H1 (cell line): ENCODE measurements at regions not wholly inside any gene's neighbourhood (a gene's known extent, or its start where the extent isn't known, plus 50 kb on each side); places are given as distances from the start of the nearest gene placed in this dataset.
"Not testable (repeated sequence)": the region's sequence is repeated elsewhere in the genome, so short reads cannot be mapped to it uniquely, and the experiment has no call there.

Experiments
- CTCF ChIA-PET: fragments of 300-600 bp; sonication (Branson Sonifier 250); formaldehyde crosslinking; loops from one replicate; lab custom pipeline; 2021; ENCODE audit not compliant: partially characterized antibody; lab: Charles Lee
- POLR2A ChIA-PET: fragments of 300-600 bp; sonication (Branson Sonifier 250); formaldehyde crosslinking; loops from one replicate; lab custom pipeline; 2021; ENCODE audit warnings: inconsistent platforms; ENCODE audit not compliant: partially characterized antibody; lab: Charles Lee
- DNase-seq, 2 experiments: peaks; one replicate each; pipeline versions ENCODE4 v3.0.0 to v3.0.0-alpha.2; 2010 to 2022; ENCODE audit warnings: low spot score in 2 of 2, low read depth in 1 of 2, mixed read lengths in 1 of 2
- FAIRE-seq: peaks from 2 replicates; lab custom pipeline; 2011; peaks lifted over from hg19 to GRCh38; lab: Jason Lieb, UNC
- H2AFZ ChIP-seq: 2 replicates; pipeline ENCODE4 v1.8.1; 2012; ENCODE audit warnings: low read length, inconsistent platforms
- H2AK5ac ChIP-seq: 2 replicates; pipeline ENCODE4 v1.6.1; 2013; ENCODE audit warnings: low read depth, low read length
- H2BK120ac ChIP-seq: replicated peaks from 2 replicates; pipeline ENCODE3; 2013; ENCODE audit warnings: low read depth, low read length, inconsistent platforms
- H2BK12ac ChIP-seq: 2 replicates; pipeline ENCODE4 v1.6.1; 2013; ENCODE audit warnings: low read depth, low read length
- H2BK15ac ChIP-seq: 2 replicates; pipeline ENCODE4 v1.6.1; 2013; ENCODE audit warnings: low read length
- H2BK20ac ChIP-seq: 2 replicates; pipeline ENCODE4 v1.6.1; 2013; ENCODE audit warnings: low read length
- H2BK5ac ChIP-seq: 2 replicates; pipeline ENCODE4 v1.6.1; 2013; ENCODE audit warnings: low read depth, low read length
- H3K14ac ChIP-seq: 2 replicates; pipeline ENCODE4 v1.6.1; 2013; ENCODE audit warnings: inconsistent platforms; ENCODE audit not compliant: insufficient read length
- H3K18ac ChIP-seq: 2 replicates; pipeline ENCODE4 v1.6.1; 2013; ENCODE audit warnings: low read length; ENCODE audit errors: extremely low read depth
- H3K23ac ChIP-seq: 2 replicates; pipeline ENCODE4 v1.6.1; 2013; ENCODE audit warnings: inconsistent platforms; ENCODE audit not compliant: insufficient read length
- H3K23me2 ChIP-seq: 2 replicates; pipeline ENCODE4 v1.6.1; 2013; ENCODE audit warnings: low read depth, low read length
- H3K27ac ChIP-seq: 2 replicates; pipeline ENCODE4 v1.6.1; 2011; ENCODE audit warnings: low read depth, low read length, inconsistent platforms
- H3K27me3 ChIP-seq, 4 experiments: replicated peaks in 1 of 4; 1 replicate in 1 of 4; 2 replicates in 3 of 4; pipeline versions ENCODE4 v1.6.1 to v1.8.1; 2011 to 2013; ENCODE audit warnings: low read length in 3 of 4, mild to moderate bottlenecking in 3 of 4, inconsistent platforms in 2 of 4, mixed read lengths in 2 of 4, moderate library complexity in 1 of 4; ENCODE audit not compliant: control insufficient read depth in 3 of 4, insufficient read depth in 3 of 4; ENCODE audit errors: extremely low read depth in 1 of 4
- H3K36me3 ChIP-seq, 4 experiments: 2 replicates each; pipeline versions ENCODE4 v1.6.1 to v1.8.1; 2011 to 2013; ENCODE audit warnings: mild to moderate bottlenecking in 4 of 4, low read length in 3 of 4, moderate library complexity in 2 of 4, control low read depth in 1 of 4, inconsistent platforms in 1 of 4; ENCODE audit not compliant: insufficient read depth in 4 of 4, control insufficient read depth in 2 of 4
- H3K4ac ChIP-seq: replicated peaks from 2 replicates; pipeline ENCODE3; 2013; ENCODE audit warnings: low read length, low read depth, mixed read lengths, inconsistent platforms; ENCODE audit not compliant: insufficient read length
- H3K4me1 ChIP-seq, 4 experiments: replicated peaks in 1 of 4; 1 replicate in 1 of 4; 2 replicates in 3 of 4; pipeline versions ENCODE4 v1.6.1 to v1.8.1; 2011 to 2013; ENCODE audit warnings: low read length in 3 of 4, inconsistent platforms in 2 of 4, mixed read lengths in 1 of 4; ENCODE audit not compliant: insufficient read depth in 4 of 4, control insufficient read depth in 3 of 4
- H3K4me2 ChIP-seq, 2 experiments: 2 replicates each; pipeline versions ENCODE4 v1.6.1 to v1.8.1; 2011 to 2013; ENCODE audit warnings: low read depth in 2 of 2, low read length in 2 of 2, control low read depth in 1 of 2, inconsistent platforms in 1 of 2, mild to moderate bottlenecking in 1 of 2; ENCODE audit not compliant: insufficient read depth in 1 of 2
- H3K4me3 ChIP-seq, 4 experiments: fragments of 200-600, 300-600 bp in 1 of 4; sonication (generic), shearing (Covaris generic), sonication (Bioruptor Twin) in 1 of 4; 2 replicates each; pipeline versions ENCODE4 v1.5.1 to v1.8.1; 2011 to 2016; ENCODE audit warnings: low read length in 4 of 4, low read depth in 3 of 4, control low read depth in 2 of 4, inconsistent platforms in 2 of 4, mild to moderate bottlenecking in 2 of 4, mixed read lengths in 1 of 4, moderate library complexity in 1 of 4; ENCODE audit not compliant: insufficient read depth in 2 of 4; ENCODE audit errors: extremely low read depth in 1 of 4
- H3K56ac ChIP-seq: replicated peaks from 2 replicates; pipeline ENCODE3; 2013; ENCODE audit warnings: low read depth, mild to moderate bottlenecking, mixed read lengths, low read length, inconsistent platforms; ENCODE audit not compliant: insufficient read length
- H3K79me1 ChIP-seq: 2 replicates; pipeline ENCODE4 v1.6.1; 2013; ENCODE audit warnings: low read depth, low read length, control low read depth
- H3K79me2 ChIP-seq, 2 experiments: 2 replicates each; pipeline versions ENCODE4 v1.6.1 to v1.8.1; 2012 to 2013; ENCODE audit warnings: low read length in 2 of 2, mild to moderate bottlenecking in 2 of 2, inconsistent platforms in 1 of 2; ENCODE audit not compliant: insufficient read depth in 2 of 2, control insufficient read depth in 1 of 2
- H3K9ac ChIP-seq, 4 experiments: replicated peaks in 1 of 4; 1 replicate in 1 of 4; 2 replicates in 3 of 4; pipeline versions ENCODE4 v1.6.1 to v1.8.1; 2011 to 2013; ENCODE audit warnings: low read depth in 3 of 4, low read length in 3 of 4, control low read depth in 2 of 4, mild to moderate bottlenecking in 2 of 4, moderate library complexity in 2 of 4, inconsistent platforms in 1 of 4; ENCODE audit errors: extremely low read depth in 1 of 4
- H3K9me3 ChIP-seq, 2 experiments: 2 replicates each; pipeline versions ENCODE4 v1.6.1 to v1.8.1; 2012 to 2013; ENCODE audit warnings: mild to moderate bottlenecking in 2 of 2, moderate library complexity in 2 of 2, control low read depth in 1 of 2, inconsistent platforms in 1 of 2, low read depth in 1 of 2, low read length in 1 of 2, mixed read lengths in 1 of 2; ENCODE audit not compliant: insufficient read depth in 2 of 2
- H4K20me1 ChIP-seq, 2 experiments: replicated peaks in 1 of 2; 2 replicates each; pipeline versions ENCODE3 to v1.8.1; 2011 to 2013; ENCODE audit warnings: inconsistent platforms in 2 of 2, low read length in 2 of 2, mild to moderate bottlenecking in 1 of 2; ENCODE audit not compliant: insufficient read depth in 2 of 2, control insufficient read depth in 1 of 2
- H4K5ac ChIP-seq: 2 replicates; pipeline ENCODE4 v1.6.1; 2013; ENCODE audit warnings: low read length, low read depth, mixed read lengths, inconsistent platforms; ENCODE audit not compliant: insufficient read length
- H4K8ac ChIP-seq: 2 replicates; pipeline ENCODE4 v1.8.0; 2013; ENCODE audit warnings: mild to moderate bottlenecking, moderate library complexity, low read length, inconsistent platforms; ENCODE audit not compliant: insufficient read depth; ENCODE audit errors: extremely low read depth
- H4K91ac ChIP-seq: replicated peaks from 2 replicates; pipeline ENCODE3; 2013; ENCODE audit warnings: low read length, mixed read lengths, inconsistent platforms; ENCODE audit not compliant: insufficient read length
- WGBS, 2 experiments: shearing (Covaris generic) in 1 of 2; methylation state at CpG; one replicate each; pipeline versions ENCODE4 v1.1.6 to v1.1.7; 2013 to 2015; ENCODE audit warnings: low lambda C conversion rate in 2 of 2, mixed read lengths in 2 of 2, inconsistent platforms in 1 of 2, low coverage in 1 of 2, missing lambda C conversion rate in 1 of 2; ENCODE audit not compliant: insufficient replicate concordance in 2 of 2, insufficient coverage in 1 of 2, insufficient read length in 1 of 2; ENCODE audit errors: extremely low coverage in 1 of 2, missing lambda C conversion rate in 1 of 2; 5-methylcytosine and 5-hydroxymethylcytosine counted together

DNA sequence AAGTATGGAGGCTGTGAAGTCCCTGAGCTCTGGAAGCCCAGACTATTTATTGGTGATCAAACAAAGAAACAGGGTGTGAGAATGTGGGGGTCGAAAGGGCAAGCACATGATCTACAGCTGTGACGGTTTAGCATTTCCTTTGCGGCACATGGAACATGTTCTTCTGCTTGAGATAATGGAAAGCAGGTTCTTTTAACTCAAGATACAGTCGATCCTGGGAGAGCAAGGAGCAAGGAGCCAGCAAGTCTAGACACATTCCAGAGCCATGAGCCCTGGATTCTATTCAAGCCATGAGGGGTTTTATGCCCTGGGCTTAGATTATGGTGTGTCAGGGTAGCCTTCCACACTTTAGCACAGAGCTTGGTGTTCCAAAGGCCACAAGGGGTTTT lies 79.4 kb upstream of the SLC38A4 start:
- H3K79me1 ChIP-seq, H3K56ac ChIP-seq, H3K4me3 ChIP-seq, H2BK15ac ChIP-seq, H2BK5ac ChIP-seq, H3K27me3 ChIP-seq, H3K4me1 ChIP-seq, H3K9me3 ChIP-seq, DNase-seq, FAIRE-seq, H3K36me3 ChIP-seq, H3K14ac ChIP-seq, H2BK120ac ChIP-seq, H4K91ac ChIP-seq, H3K18ac ChIP-seq, H4K5ac ChIP-seq, H3K79me2 ChIP-seq, H3K4ac ChIP-seq, H3K9ac ChIP-seq, H2BK20ac ChIP-seq, POLR2A ChIA-PET, H4K8ac ChIP-seq, H2AK5ac ChIP-seq, H4K20me1 ChIP-seq, H2BK12ac ChIP-seq, H3K23me2 ChIP-seq, H3K4me2 ChIP-seq, H3K23ac ChIP-seq, H2AFZ ChIP-seq, H3K27ac ChIP-seq: not testable (repeated sequence)
- CTCF ChIA-PET: interaction anchor here (1.0 kb wide), 1 partner anchor 17 kb away, joined by 3 read pairs; no protein-coding TSS in a partner anchor
- 87% methylated on average over 4 of the region's 4 CpGs; no CpG with 5 or more reads in 1 of the 2 experiments for WGBS, 2 experiments
